Urinary bladder (tissue), 3 donors: ENCODE measurements at regions not wholly inside any gene's neighbourhood (a gene's known extent, or its start where the extent isn't known, plus 50 kb on each side); places are given as distances from the start of the nearest gene placed in this dataset.
A peak's percentile ranks its signal among the peaks of the same experiment; 100 is the strongest.

Experiments
- DNase-seq: peaks from one replicate; pipeline ENCODE4 v3.0.0-alpha.2; 2015; ENCODE audit errors: extremely low spot score
- H3K27ac ChIP-seq: one replicate; pipeline ENCODE4 v1.5.1; 2013; ENCODE audit warnings: low read depth, mild to moderate bottlenecking, moderate library complexity
- H3K36me3 ChIP-seq: one replicate; pipeline ENCODE4 v1.6.1; 2013; ENCODE audit warnings: mild to moderate bottlenecking, moderate library complexity; ENCODE audit not compliant: insufficient read depth
- H3K4me1 ChIP-seq: one replicate; pipeline ENCODE4 v1.6.1; 2013; ENCODE audit warnings: mild to moderate bottlenecking, moderate library complexity; ENCODE audit not compliant: insufficient read depth
- H3K4me3 ChIP-seq: one replicate; pipeline ENCODE4 v1.5.1; 2013; ENCODE audit warnings: low read depth, low read length
- WGBS: extraction: QIAGEN DNeasy Blood & Tissue Kit; methylation state at CpG from one replicate; pipeline ENCODE4 v1.1.7; 2013; 5-methylcytosine and 5-hydroxymethylcytosine counted together
- donor health status: healthy with polysubstance abuse.
- donor health status: healthy.

GRCh38 chrX:40434947-40435346, 145.8 kb upstream of the ATP6AP2 start:
- no peak overlapping the region for H3K4me3 ChIP-seq
- DNase-seq, result peak; percentile 57
- 21% methylated on average over 14 of the region's 14 CpGs for WGBS

DNA sequence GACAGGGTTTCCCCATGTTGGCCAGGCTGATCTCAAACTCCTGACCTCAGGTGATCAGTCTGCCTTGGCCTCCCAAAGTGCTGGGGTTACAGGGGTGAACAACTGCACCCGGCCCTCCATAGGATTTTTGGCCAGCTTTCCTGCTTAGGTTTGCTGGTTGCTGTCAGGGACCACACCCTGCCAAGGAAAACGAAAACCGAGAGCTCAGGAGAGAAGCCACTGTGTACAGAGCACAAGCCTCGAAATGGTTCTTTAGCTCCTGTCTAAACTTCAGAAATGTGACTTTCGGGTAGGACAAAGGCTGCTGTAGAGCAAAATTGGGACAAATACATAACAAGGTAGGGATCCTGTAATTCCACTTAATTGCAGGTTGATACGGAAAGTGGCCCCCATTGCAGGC, 146.3 kb upstream of the ATP6AP2 start:
- 66% methylated on average over 6 of the region's 6 CpGs for WGBS
- Histone ChIP-seq H3K4me3 (no peak overlapping the region), H3K27ac (no peak overlapping the region), H3K4me1 (no peaks in the 10 kb centered on the region), H3K36me3 (no peaks in the 10 kb centered on the region)
- no peak for DNase-seq

More at GRCh38 chrX:40434947-40435346, 145.8 kb upstream of the ATP6AP2 start:
- Histone ChIP-seq H3K4me1 (no peaks in the 10 kb centered on the region), H3K36me3 (no peaks in the 10 kb centered on the region), H3K27ac (no peak overlapping the region)

- Histone ChIP-seq H3K4me1 (no peaks in the 10 kb centered on the region), H3K27ac (no peak overlapping the region), H3K36me3 (no peaks in the 10 kb centered on the region), H3K4me3 (no peak overlapping the region)
- 98% methylated on average over 2 of the region's 2 CpGs for WGBS
- no peak for DNase-seq
Measured at GRCh38 chrX:40433160-40433559, 147.6 kb upstream of the ATP6AP2 start.

GRCh38 chrX:40424259-40424658, 156.5 kb upstream of the ATP6AP2 start:
- no peak overlapping the region for H3K27ac ChIP-seq
- 88% methylated on average over 3 of the region's 3 CpGs for WGBS
- no peaks in the 10 kb centered on the region for H3K36me3 ChIP-seq
- no peaks in the 10 kb centered on the region for H3K4me1 ChIP-seq
- no peak for DNase-seq
- H3K4me3 ChIP-seq, result no peak overlapping the region

GRCh38 chrX:40423299-40423698, 157.5 kb upstream of the ATP6AP2 start:
- no peak for DNase-seq
- H3K4me1 ChIP-seq, result no peaks in the 10 kb centered on the region
- H3K4me3 ChIP-seq, result no peak overlapping the region
- no peaks in the 10 kb centered on the region for H3K36me3 ChIP-seq
- 70% methylated on average over 3 of the region's 3 CpGs for WGBS
- H3K27ac ChIP-seq, result no peak overlapping the region

GRCh38 chrX:40422021-40422420, 158.7 kb upstream of the ATP6AP2 start:
- no peaks in the 10 kb centered on the region for H3K36me3 ChIP-seq
- 93% methylated on average over 2 of the region's 2 CpGs for WGBS

DNA sequence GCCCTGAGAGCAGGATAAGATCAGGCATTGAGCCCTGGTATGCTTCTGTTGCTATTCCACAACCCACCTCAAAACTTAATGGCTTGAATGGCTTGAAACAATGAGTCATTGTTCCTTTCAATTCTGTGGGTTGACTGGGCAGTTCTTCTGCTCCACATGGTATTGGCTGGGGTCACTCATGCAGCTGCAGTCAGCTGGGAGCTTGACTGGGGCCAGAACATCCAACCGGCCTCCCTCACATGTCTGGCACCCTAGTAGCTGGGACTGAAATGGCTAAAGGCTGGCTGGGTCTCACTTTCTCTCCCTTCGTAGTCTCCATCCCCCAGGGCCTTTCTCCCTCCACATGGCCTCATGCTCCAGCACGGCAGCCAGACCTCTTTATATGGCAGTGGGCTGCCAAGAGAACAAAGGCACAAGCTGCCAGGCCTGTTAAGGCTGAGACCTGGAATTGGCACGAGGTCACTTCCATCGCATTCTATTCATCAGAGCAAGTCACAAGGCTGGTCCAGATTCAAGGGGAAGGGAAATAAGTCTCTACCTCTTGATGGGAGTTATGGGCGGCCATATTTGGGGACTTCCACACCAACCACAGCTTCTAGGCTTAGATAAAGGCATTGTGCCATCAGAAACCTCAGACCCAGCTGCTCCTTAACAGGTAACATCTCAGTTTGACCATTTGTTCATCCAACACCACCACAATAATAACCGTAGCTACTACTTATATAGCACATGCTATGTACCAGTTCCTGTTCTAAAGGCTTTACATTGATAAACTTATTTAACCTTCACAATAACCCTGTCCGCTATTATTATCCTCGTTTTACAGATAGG, 159.7 kb upstream of the ATP6AP2 start:
- no peak overlapping the region for H3K27ac ChIP-seq
- H3K4me3 ChIP-seq, result no peak overlapping the region
- WGBS, result 76% methylated on average over 9 of the region's 9 CpGs
- no peaks in the 10 kb centered on the region for H3K4me1 ChIP-seq
- H3K36me3 ChIP-seq, result no peaks in the 10 kb centered on the region
- no peak for DNase-seq

More at GRCh38 chrX:40422021-40422420, 158.7 kb upstream of the ATP6AP2 start:
- no peak overlapping the region for H3K4me3 ChIP-seq
- no peak for DNase-seq
- H3K4me1 ChIP-seq, result no peaks in the 10 kb centered on the region
- no peak overlapping the region for H3K27ac ChIP-seq

GRCh38 chrX:40418813-40419195, 162.0 kb upstream of the ATP6AP2 start:
- 79% methylated on average over 3 of the region's 3 CpGs for WGBS
- Histone ChIP-seq H3K27ac (no peak overlapping the region), H3K4me1 (no peaks in the 10 kb centered on the region), H3K4me3 (no peak overlapping the region), H3K36me3 (no peaks in the 10 kb centered on the region)
- DNase-seq, result no peak

DNA sequence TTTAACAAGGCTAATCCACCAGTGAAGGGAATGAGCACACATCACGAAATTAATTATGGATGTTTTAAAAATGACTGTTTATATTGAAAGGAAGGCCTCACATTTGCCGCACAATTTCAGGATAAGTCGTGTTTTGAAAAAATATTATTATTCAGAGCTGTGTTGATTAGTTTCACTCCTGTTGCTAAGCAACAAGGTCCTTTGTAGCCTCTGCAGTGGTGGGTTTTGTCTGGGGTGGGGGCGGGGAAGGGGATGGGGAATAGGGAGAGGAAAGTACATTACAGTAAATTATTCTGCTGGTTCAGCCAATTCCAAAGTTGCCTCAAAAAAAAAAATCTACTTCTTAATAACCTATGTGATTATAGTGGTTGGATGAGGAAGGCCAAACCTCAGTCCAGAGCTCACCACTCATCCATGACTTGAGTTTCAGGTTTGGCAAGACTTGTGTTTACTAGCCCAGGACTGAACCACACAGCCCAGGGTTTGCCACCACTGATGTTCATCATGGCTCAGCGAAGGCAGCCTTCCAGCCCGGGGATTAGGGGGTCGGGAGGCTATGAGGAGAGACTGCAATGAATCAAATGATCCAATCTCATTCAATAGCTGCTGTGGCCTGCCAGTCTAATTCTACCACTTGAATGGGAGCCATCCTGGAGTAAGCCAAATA, 162.5 kb upstream of the ATP6AP2 start:
- peak; percentile 4 for DNase-seq
- no peaks in the 10 kb centered on the region for H3K36me3 ChIP-seq
- no peak overlapping the region for H3K4me3 ChIP-seq
- no peaks in the 10 kb centered on the region for H3K4me1 ChIP-seq
- 73% methylated on average over 7 of the region's 7 CpGs for WGBS
- H3K27ac ChIP-seq, result no peak overlapping the region

GRCh38 chrX:40415675-40416074, 165.1 kb upstream of the ATP6AP2 start:
- WGBS, result 67% methylated on average over 4 of the region's 4 CpGs
- Histone ChIP-seq H3K4me1 (no peaks in the 10 kb centered on the region), H3K27ac (no peak overlapping the region), H3K4me3 (no peak overlapping the region), H3K36me3 (no peaks in the 10 kb centered on the region)
- no peak for DNase-seq

- H3K4me3 ChIP-seq, result no peak overlapping the region
- no peaks in the 10 kb centered on the region for H3K36me3 ChIP-seq
- 86% methylated on average over 3 of the region's 3 CpGs for WGBS
- no peaks in the 10 kb centered on the region for H3K4me1 ChIP-seq
- H3K27ac ChIP-seq, result no peak overlapping the region
- DNase-seq, result no peak
Measured at GRCh38 chrX:40414335-40414734, 166.4 kb upstream of the ATP6AP2 start.

DNA sequence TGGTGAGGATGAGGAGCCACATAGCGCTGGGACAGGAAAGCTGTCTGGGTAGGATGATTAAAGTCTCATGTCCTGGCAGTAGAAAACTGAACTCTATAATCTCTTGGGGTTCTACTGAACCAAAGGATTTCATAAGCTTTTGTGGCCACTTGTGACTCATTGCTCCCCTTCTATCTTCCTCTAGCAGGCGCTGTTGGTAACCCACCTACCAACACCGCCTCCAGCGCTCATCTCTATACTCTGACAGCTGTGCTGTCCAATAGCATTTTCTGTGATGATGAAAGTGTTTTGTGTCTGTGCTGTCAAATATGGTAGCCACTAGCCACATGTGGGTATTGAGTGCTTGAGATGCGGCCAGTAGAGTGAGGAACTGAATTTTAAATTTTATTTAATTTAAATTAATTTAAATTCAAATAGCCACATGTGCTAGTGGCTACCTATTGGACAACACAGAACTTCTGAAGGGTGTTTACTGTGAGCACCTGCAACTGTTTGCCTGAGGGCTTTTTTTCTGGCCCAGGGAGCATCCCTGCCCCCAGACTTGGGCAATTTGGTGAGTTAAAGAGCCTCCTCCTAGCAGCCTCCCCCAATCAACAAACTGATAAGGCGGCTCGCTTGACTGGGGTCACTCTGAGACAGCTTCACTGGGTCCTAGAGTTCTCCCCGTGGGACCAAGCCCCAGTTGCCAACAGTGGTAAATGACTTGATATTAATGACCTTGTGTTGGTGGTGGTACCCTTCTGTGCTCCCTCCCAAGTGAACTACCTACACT, 169.2 kb upstream of the ATP6AP2 start:
- Histone ChIP-seq H3K4me1 (no peaks in the 10 kb centered on the region), H3K4me3 (no peak overlapping the region), H3K27ac (no peak overlapping the region), H3K36me3 (no peaks in the 10 kb centered on the region)
- no peak for DNase-seq
- WGBS, result 81% methylated on average over 8 of the region's 8 CpGs

GRCh38 chrX:40410859-40411258, 169.9 kb upstream of the ATP6AP2 start:
- DNase-seq, result no peak
- WGBS, result 95% methylated on average over 2 of the region's 2 CpGs
- no peaks in the 10 kb centered on the region for H3K4me1 ChIP-seq
- H3K36me3 ChIP-seq, result no peaks in the 10 kb centered on the region
- H3K4me3 ChIP-seq, result no peak overlapping the region
- no peak overlapping the region for H3K27ac ChIP-seq
